Liver (tissue), 3 donors: ENCODE measurements at regions not wholly inside any gene's neighbourhood (a gene's known extent, or its start where the extent isn't known, plus 50 kb on each side); places are given as distances from the start of the nearest gene placed in this dataset.

Experiments
- ATF3 ChIP-seq: IDR thresholded peaks from 2 replicates; pipeline ENCODE4 v1.6.1; 2016; ENCODE audit warnings: antibody characterized with exemption
- GABPA ChIP-seq, 2 donors: IDR thresholded peaks in 1 of 2; conservative IDR thresholded peaks in 1 of 2; 2 replicates each; pipeline ENCODE4 v1.6.1; 2016; ENCODE audit warnings: antibody characterized with exemption in 2 of 2, mild to moderate bottlenecking in 1 of 2, moderate library complexity in 1 of 2
- MAX ChIP-seq: IDR thresholded peaks from 2 replicates; pipeline ENCODE4 v1.6.1; 2016; ENCODE audit warnings: antibody characterized with exemption
- NR2F2 ChIP-seq: IDR thresholded peaks from 2 replicates; pipeline ENCODE4 v1.6.1; 2016; ENCODE audit warnings: antibody characterized with exemption
- RAD21 ChIP-seq, 2 donors: IDR thresholded peaks; 2 replicates each; pipeline ENCODE4 v1.6.1; 2016; ENCODE audit warnings: antibody characterized with exemption in 2 of 2, mild to moderate bottlenecking in 2 of 2
- RXRA ChIP-seq, 2 donors: IDR thresholded peaks; 2 replicates each; pipeline ENCODE4 v1.6.1; 2017 to 2018; ENCODE audit warnings: antibody characterized with exemption in 2 of 2, mild to moderate bottlenecking in 1 of 2
- SP1 ChIP-seq: IDR thresholded peaks from 2 replicates; pipeline ENCODE4 v1.6.1; 2018; ENCODE audit warnings: antibody characterized with exemption, mild to moderate bottlenecking
- TF ChIP-seq, protein P1 (sequence below): fragments of 150-350 bp; IDR thresholded peaks from 2 replicates; pipeline ENCODE4 v1.5.1; 2017; ENCODE audit warnings: improper control_type of control experiment, low read depth, low read length; ENCODE audit not compliant: missing input control
- donor health status: healthy.
- donor health status: healthy.

DNA sequence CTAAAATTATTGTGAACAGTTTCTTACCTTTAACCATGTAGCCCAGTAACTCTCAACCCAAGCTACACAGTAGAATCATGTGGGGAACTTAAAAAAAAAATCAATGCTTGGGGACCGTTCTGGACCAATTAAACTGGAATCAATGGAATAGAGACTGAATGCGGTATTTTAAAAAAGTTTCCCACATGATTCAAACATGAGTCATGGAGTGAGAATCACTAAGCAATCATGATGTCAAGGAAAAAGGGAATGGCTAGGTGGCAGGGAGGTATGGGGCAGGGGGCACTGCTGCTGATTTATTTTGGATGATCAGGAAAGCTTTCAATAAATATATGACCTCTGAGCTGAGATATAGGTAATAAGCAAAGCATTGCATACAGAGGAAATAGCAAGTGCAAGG is 250.5 kb upstream of the RORA start:
- TF ChIP-seq, protein P1, sequence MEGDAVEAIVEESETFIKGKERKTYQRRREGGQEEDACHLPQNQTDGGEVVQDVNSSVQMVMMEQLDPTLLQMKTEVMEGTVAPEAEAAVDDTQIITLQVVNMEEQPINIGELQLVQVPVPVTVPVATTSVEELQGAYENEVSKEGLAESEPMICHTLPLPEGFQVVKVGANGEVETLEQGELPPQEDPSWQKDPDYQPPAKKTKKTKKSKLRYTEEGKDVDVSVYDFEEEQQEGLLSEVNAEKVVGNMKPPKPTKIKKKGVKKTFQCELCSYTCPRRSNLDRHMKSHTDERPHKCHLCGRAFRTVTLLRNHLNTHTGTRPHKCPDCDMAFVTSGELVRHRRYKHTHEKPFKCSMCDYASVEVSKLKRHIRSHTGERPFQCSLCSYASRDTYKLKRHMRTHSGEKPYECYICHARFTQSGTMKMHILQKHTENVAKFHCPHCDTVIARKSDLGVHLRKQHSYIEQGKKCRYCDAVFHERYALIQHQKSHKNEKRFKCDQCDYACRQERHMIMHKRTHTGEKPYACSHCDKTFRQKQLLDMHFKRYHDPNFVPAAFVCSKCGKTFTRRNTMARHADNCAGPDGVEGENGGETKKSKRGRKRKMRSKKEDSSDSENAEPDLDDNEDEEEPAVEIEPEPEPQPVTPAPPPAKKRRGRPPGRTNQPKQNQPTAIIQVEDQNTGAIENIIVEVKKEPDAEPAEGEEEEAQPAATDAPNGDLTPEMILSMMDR = no peak
- TF ChIP-seq MAX = no peak
- TF ChIP-seq SP1 = no peak
- no peak for TF ChIP-seq NR2F2
- no peak for TF ChIP-seq ATF3
- no peak for TF ChIP-seq RXRA (IDR thresholded peaks at IDR 0.05)
- no peak for TF ChIP-seq GABPA (IDR thresholded peaks at IDR 0.05 in 1 of 2, conservative IDR thresholded peaks at IDR 0.05 in 1 of 2)
- no peak for TF ChIP-seq RAD21 (IDR thresholded peaks at IDR 0.05)
